Neural cell (in vitro differentiated cells): ENCODE measurements at regions not wholly inside any gene's neighbourhood (a gene's known extent, or its start where the extent isn't known, plus 50 kb on each side); places are given as distances from the start of the nearest gene placed in this dataset.

Source experiments
- CTCF ChIP-seq: fragments of 450-650 bp; IDR thresholded peaks from 2 replicates; pipeline ENCODE4 v1.5.1; 2014; ENCODE audit warnings: antibody characterized with exemption, mild to moderate bottlenecking, moderate library complexity; ENCODE audit not compliant: poor library complexity, severe bottlenecking
- EP300 ChIP-seq: fragments of 450-650 bp; conservative IDR thresholded peaks from 2 replicates; pipeline ENCODE4 v1.6.1; 2014; ENCODE audit warnings: antibody characterized with exemption, mild to moderate bottlenecking, moderate library complexity; ENCODE audit not compliant: poor library complexity, severe bottlenecking
- EZH2 ChIP-seq: fragments of 200-600, 300-800 bp; shearing (Covaris generic), sonication (generic); IDR thresholded peaks from 2 replicates; pipeline ENCODE4 v1.6.1; 2014; ENCODE audit warnings: antibody characterized with exemption, low read length, borderline replicate concordance, mild to moderate bottlenecking; ENCODE audit not compliant: insufficient read depth, poor library complexity, severe bottlenecking
- POLR2AphosphoS5 ChIP-seq: IDR thresholded peaks from 2 replicates; pipeline ENCODE4 v1.6.1; 2012
- RAD21 ChIP-seq: fragments of 450-650 bp; conservative IDR thresholded peaks from 2 replicates; pipeline ENCODE4 v1.6.1; 2014; ENCODE audit warnings: antibody characterized with exemption, mild to moderate bottlenecking, moderate library complexity
- REST ChIP-seq: IDR thresholded peaks from 2 replicates; pipeline ENCODE4 v1.6.1; 2012; ENCODE audit warnings: borderline replicate concordance
- SMC3 ChIP-seq: fragments of 450-650 bp; conservative IDR thresholded peaks from 2 replicates; pipeline ENCODE4 v1.6.1; 2014; ENCODE audit warnings: antibody characterized with exemption, mild to moderate bottlenecking, moderate library complexity; ENCODE audit not compliant: poor library complexity
- TAF1 ChIP-seq: IDR thresholded peaks from 2 replicates; pipeline ENCODE4 v1.6.1; 2012; ENCODE audit warnings: low read depth

- TF ChIP-seq CTCF: no peak
- no peak for TF ChIP-seq EZH2
- TF ChIP-seq REST: no peak
- no peak for TF ChIP-seq RAD21
- TF ChIP-seq POLR2AphosphoS5: no peak
- TF ChIP-seq TAF1: no peak
- no peak for TF ChIP-seq EP300
- no peak for TF ChIP-seq SMC3
Measured at GRCh38 chr17:33972763-33973162, 282.3 kb upstream of the CCL2 start.
